Liver (tissue), 8 donors: ENCODE measurements at regions not wholly inside any gene's neighbourhood (a gene's known extent, or its start where the extent isn't known, plus 50 kb on each side); places are given as distances from the start of the nearest gene placed in this dataset.

Source experiments
- DNase-seq: peaks from one replicate; pipeline ENCODE4 v3.0.0-alpha.2; 2017; ENCODE audit warnings: low spot score
- H3K27ac ChIP-seq, 2 donors: one replicate each; pipeline ENCODE4 v1.7.0; 2013; ENCODE audit warnings: inconsistent platforms in 2 of 2, low read length in 2 of 2, control low read depth in 1 of 2, low read depth in 1 of 2, mild to moderate bottlenecking in 1 of 2
- H3K27me3 ChIP-seq, 4 donors: one replicate each; pipeline versions ENCODE4 v1.6.1 to v1.7.0; 2013; ENCODE audit warnings: low read length in 3 of 4, inconsistent platforms in 1 of 4, mild to moderate bottlenecking in 1 of 4, moderate library complexity in 1 of 4; ENCODE audit not compliant: control insufficient read depth in 4 of 4, insufficient read depth in 4 of 4
- H3K36me3 ChIP-seq, 4 donors: one replicate each; pipeline versions ENCODE4 v1.6.1 to v1.7.0; 2013; ENCODE audit warnings: low read length in 3 of 4, mild to moderate bottlenecking in 3 of 4, low read depth in 1 of 4, moderate library complexity in 1 of 4; ENCODE audit not compliant: control insufficient read depth in 4 of 4, insufficient read depth in 3 of 4
- H3K4me1 ChIP-seq, 4 donors: one replicate each; pipeline versions ENCODE4 v1.6.1 to v1.7.0; 2013; ENCODE audit warnings: low read length in 3 of 4, mild to moderate bottlenecking in 3 of 4, moderate library complexity in 1 of 4; ENCODE audit not compliant: control insufficient read depth in 4 of 4, insufficient read depth in 4 of 4
- H3K4me3 ChIP-seq, 3 donors: one replicate each; pipeline versions ENCODE4 v1.6.1 to v1.7.0; 2013; ENCODE audit warnings: low read length in 3 of 3, control low read depth in 1 of 3, low read depth in 1 of 3, mild to moderate bottlenecking in 1 of 3
- H3K9ac ChIP-seq, 2 donors: one replicate each; pipeline ENCODE4 v1.7.0; 2013; ENCODE audit warnings: low read length in 2 of 2, mild to moderate bottlenecking in 2 of 2, moderate library complexity in 2 of 2, control low read depth in 1 of 2, low read depth in 1 of 2
- H3K9me3 ChIP-seq, 4 donors: one replicate each; pipeline versions ENCODE4 v1.6.1 to v1.7.0; 2013; ENCODE audit warnings: low read length in 3 of 4; ENCODE audit not compliant: control insufficient read depth in 4 of 4
- CTCF ChIP-seq: fragments of 150-350 bp; IDR thresholded peaks from 2 replicates; pipeline ENCODE4 v1.5.1; 2017; ENCODE audit warnings: improper control_type of control experiment, low read depth, low read length; ENCODE audit not compliant: missing input control
- FOXA1 ChIP-seq: IDR thresholded peaks from 2 replicates; pipeline ENCODE4 v1.6.1; 2016; ENCODE audit warnings: antibody characterized with exemption
- FOXA2 ChIP-seq: IDR thresholded peaks from 2 replicates; pipeline ENCODE4 v1.6.1; 2016; ENCODE audit warnings: antibody characterized with exemption
- GABPA ChIP-seq, 2 donors: IDR thresholded peaks in 1 of 2; conservative IDR thresholded peaks in 1 of 2; 2 replicates each; pipeline ENCODE4 v1.6.1; 2016; ENCODE audit warnings: antibody characterized with exemption in 2 of 2, mild to moderate bottlenecking in 1 of 2, moderate library complexity in 1 of 2
- HNF4A ChIP-seq, 2 donors: conservative IDR thresholded peaks; 2 replicates each; pipeline ENCODE4 v1.6.1; 2016; ENCODE audit warnings: antibody characterized with exemption in 2 of 2, mild to moderate bottlenecking in 2 of 2
- JUND ChIP-seq, 2 donors: IDR thresholded peaks; 2 replicates each; pipeline ENCODE4 v1.6.1; 2016; ENCODE audit warnings: antibody characterized with exemption in 2 of 2
- MAX ChIP-seq: IDR thresholded peaks from 2 replicates; pipeline ENCODE4 v1.6.1; 2016; ENCODE audit warnings: antibody characterized with exemption
- NR2F2 ChIP-seq: IDR thresholded peaks from 2 replicates; pipeline ENCODE4 v1.6.1; 2016; ENCODE audit warnings: antibody characterized with exemption
- REST ChIP-seq: IDR thresholded peaks from 2 replicates; pipeline ENCODE4 v1.6.1; 2016; ENCODE audit warnings: antibody characterized with exemption, mild to moderate bottlenecking
- RXRA ChIP-seq, 2 donors: IDR thresholded peaks; 2 replicates each; pipeline ENCODE4 v1.6.1; 2017 to 2018; ENCODE audit warnings: antibody characterized with exemption in 2 of 2, mild to moderate bottlenecking in 1 of 2
- TAF1 ChIP-seq: conservative IDR thresholded peaks from 2 replicates; pipeline ENCODE4 v1.6.1; 2016; ENCODE audit warnings: antibody characterized with exemption, mild to moderate bottlenecking
- YY1 ChIP-seq: IDR thresholded peaks from 2 replicates; pipeline ENCODE4 v1.6.1; 2016; ENCODE audit warnings: antibody characterized with exemption, mild to moderate bottlenecking
- ZBTB33 ChIP-seq: IDR thresholded peaks from 2 replicates; pipeline ENCODE4 v1.6.1; 2016; ENCODE audit warnings: antibody characterized with exemption
- WGBS: extraction: QIAGEN DNeasy Blood & Tissue Kit; methylation state at CpG from one replicate; pipeline ENCODE4 v1.1.7; 2013; 5-methylcytosine and 5-hydroxymethylcytosine counted together
- donor health status: healthy.
- donor health status: healthy.
- donor health status: healthy.
- donor health status: healthy.
- donor health status: healthy.

GRCh38 chr19:31092274-31092673 lies 257.0 kb downstream of the TSHZ3 start:
- H3K36me3 ChIP-seq: no peaks in the 10 kb centered on the region
- H3K27me3 ChIP-seq: no peaks in the 10 kb centered on the region
- H3K4me3 ChIP-seq: no peak overlapping the region
- H3K27ac ChIP-seq: no peak overlapping the region
- H3K9me3 ChIP-seq: no peaks in the 10 kb centered on the region
- DNase-seq: no peak
- no peaks in the 10 kb centered on the region for H3K4me1 ChIP-seq
- no peak overlapping the region for H3K9ac ChIP-seq
- no peak for TF ChIP-seq ZBTB33
- TF ChIP-seq NR2F2: no peak
- TF ChIP-seq GABPA (IDR thresholded peaks at IDR 0.05 in 1 of 2, conservative IDR thresholded peaks at IDR 0.05 in 1 of 2): no peak
- TF ChIP-seq MAX: no peak
- no peak for TF ChIP-seq FOXA2
- no peak for TF ChIP-seq JUND (IDR thresholded peaks at IDR 0.05)
- no peak for TF ChIP-seq CTCF
- no peak for TF ChIP-seq REST
- 72% methylated on average over 11 of the region's 11 CpGs for WGBS

- peaks cover 0 to 2% (median 0%) of the 10 kb centered on the region in 4 donors for H3K9me3 ChIP-seq
- no peak for TF ChIP-seq CTCF
- no peak for TF ChIP-seq RXRA (IDR thresholded peaks at IDR 0.05)
- no peak for TF ChIP-seq FOXA1
- no peak for TF ChIP-seq MAX
- TF ChIP-seq REST: no peak
- no peak for TF ChIP-seq HNF4A (conservative IDR thresholded peaks at IDR 0.05)
- TF ChIP-seq GABPA (IDR thresholded peaks at IDR 0.05 in 1 of 2, conservative IDR thresholded peaks at IDR 0.05 in 1 of 2): no peak
- no peak for TF ChIP-seq YY1
- TF ChIP-seq TAF1: no peak
- no peak for TF ChIP-seq ZBTB33
- no peaks in the 10 kb centered on the region for H3K36me3 ChIP-seq
- H3K4me1 ChIP-seq: no peaks in the 10 kb centered on the region
- no peak overlapping the region for H3K27ac ChIP-seq
- no peak for DNase-seq
- H3K4me3 ChIP-seq: no peak overlapping the region
- H3K9ac ChIP-seq: no peak overlapping the region
- 79% methylated on average over 5 of the region's 5 CpGs for WGBS
- no peaks in the 10 kb centered on the region for H3K27me3 ChIP-seq
These were observed 259.6 kb downstream of the TSHZ3 start for GRCh38 chr19:31089681-31090080.
